ENCODE measurements at regions not wholly inside any gene's neighbourhood (a gene's known extent, or its start where the extent isn't known, plus 50 kb on each side); places are given as distances from the start of the nearest gene placed in this dataset.
"Not testable (repeated sequence)": the region's sequence is repeated elsewhere in the genome, so short reads cannot be mapped to it uniquely, and the experiment has no call there.

GRCh38 chr3:130569461-130570365, 52.7 kb downstream of the COL6A6 start:
- H3K9ac ChIP-seq (ENCODE audit: low read length) = no peak overlapping the region
- DNase-seq (ENCODE audit: low read depth) = no peak
- H3K4me1 ChIP-seq (ENCODE audit: control insufficient read depth, insufficient read depth, low read length) = no peaks in the 10 kb centered on the region

GRCh38 chr3:130572769-130573168, 55.8 kb downstream of the COL6A6 start:
- DNase-seq (ENCODE audit: low read depth) = no peak
- H3K4me3 ChIP-seq (ENCODE audit: low read length) = no peak overlapping the region
- H3K9ac ChIP-seq (ENCODE audit: low read length) = no peak overlapping the region
- peaks cover 15% of the 10 kb centered on the region for H3K4me1 ChIP-seq (ENCODE audit: control insufficient read depth, insufficient read depth, low read length)
- no peaks in the 10 kb centered on the region for H3K27me3 ChIP-seq (replicated peaks; ENCODE audit: control insufficient read depth, insufficient read depth, low read length)
- no peaks in the 10 kb centered on the region for H3K36me3 ChIP-seq (ENCODE audit: control insufficient read depth, insufficient read depth, low read length, severe bottlenecking)
- no peaks in the 10 kb centered on the region for H3K9me3 ChIP-seq (ENCODE audit: control insufficient read depth, low read length)

More at GRCh38 chr3:130569461-130570365, 52.7 kb downstream of the COL6A6 start:
- Histone ChIP-seq H3K9me3 (ENCODE audit: control insufficient read depth, low read length) (no peaks in the 10 kb centered on the region), H3K36me3 (ENCODE audit: control insufficient read depth, insufficient read depth, low read length, severe bottlenecking) (no peaks in the 10 kb centered on the region), H3K4me3 (ENCODE audit: low read length) (no peak overlapping the region), H3K27me3 (replicated peaks; ENCODE audit: control insufficient read depth, insufficient read depth, low read length) (no peaks in the 10 kb centered on the region)

- Histone ChIP-seq H3K9me3 (ENCODE audit: control insufficient read depth, low read length) (no peaks in the 10 kb centered on the region), H3K4me1 (ENCODE audit: control insufficient read depth, insufficient read depth, low read length) (peaks cover 24% of the 10 kb centered on the region), H3K36me3 (ENCODE audit: control insufficient read depth, insufficient read depth, low read length, severe bottlenecking) (no peaks in the 10 kb centered on the region), H3K27me3 (replicated peaks; ENCODE audit: control insufficient read depth, insufficient read depth, low read length) (no peaks in the 10 kb centered on the region), H3K9ac (ENCODE audit: low read length) (no peak overlapping the region), H3K4me3 (ENCODE audit: low read length) (no peak overlapping the region)
- DNase-seq (ENCODE audit: low read depth) = peak; percentile 66
Observed at GRCh38 chr3:130576375-130577266, 59.6 kb downstream of the COL6A6 start.

DNA sequence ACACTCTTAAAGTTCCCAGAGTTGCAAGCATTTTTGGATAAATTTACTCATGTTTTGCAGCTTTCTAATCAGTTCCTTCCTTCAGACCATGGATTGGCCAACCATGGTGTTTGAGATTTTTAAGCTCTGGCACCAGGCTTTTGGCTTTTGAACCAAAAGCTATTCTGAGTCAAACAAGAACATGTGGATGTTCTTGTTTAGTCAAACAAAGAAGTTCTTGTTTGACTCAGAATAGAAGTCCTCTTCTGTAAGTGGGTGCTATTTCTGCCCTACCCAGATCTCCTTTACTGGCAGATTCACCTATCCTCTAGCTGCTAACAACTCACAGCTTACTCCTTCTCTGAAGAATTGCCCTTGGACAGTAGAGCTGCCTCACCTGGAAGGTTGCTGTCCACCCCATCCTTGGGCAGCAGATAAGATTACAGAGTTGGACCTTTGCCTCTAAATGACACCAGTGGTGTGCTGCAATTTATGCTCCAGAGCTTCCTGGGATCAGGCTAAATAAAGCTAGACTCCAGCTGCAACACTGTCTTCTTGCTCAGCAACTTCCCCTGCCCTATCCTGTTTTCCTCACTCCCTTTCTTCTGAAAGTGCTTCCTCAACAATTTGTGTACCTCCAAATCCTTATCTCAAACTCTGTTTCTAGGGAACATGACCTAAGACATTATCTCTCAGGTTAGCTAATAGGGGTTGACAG, 65.6 kb downstream of the COL6A6 start:
- H3K4me3 ChIP-seq (ENCODE audit: low read length) = no peak overlapping the region
- no peak for DNase-seq (ENCODE audit: low read depth)

DNA sequence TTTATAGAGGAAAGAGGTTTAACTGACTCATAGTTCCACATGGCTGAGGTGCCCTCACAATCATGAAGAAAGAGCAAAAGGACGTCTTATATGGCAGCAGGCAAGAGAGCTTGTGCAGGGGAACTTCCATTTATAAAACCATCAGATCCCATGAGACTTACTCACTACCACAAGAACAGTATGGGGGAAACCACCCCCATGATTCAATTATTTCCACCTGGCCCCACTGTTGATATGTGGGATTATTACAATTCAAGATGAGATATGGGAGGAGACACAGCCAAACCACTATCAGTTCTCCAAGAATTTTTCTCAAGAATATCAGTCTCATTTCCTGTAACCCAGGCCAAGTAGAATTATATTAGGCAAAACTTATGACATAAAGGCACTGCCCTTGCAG, 77.8 kb downstream of the COL6A6 start:
- not testable (repeated sequence) for H3K4me3 ChIP-seq (ENCODE audit: low read length)

More for the DNA sequence above, 65.6 kb downstream of the COL6A6 start:
- Histone ChIP-seq H3K9ac (ENCODE audit: low read length) (no peak overlapping the region), H3K9me3 (ENCODE audit: control insufficient read depth, low read length) (no peaks in the 10 kb centered on the region), H3K27me3 (replicated peaks; ENCODE audit: control insufficient read depth, insufficient read depth, low read length) (no peaks in the 10 kb centered on the region), H3K36me3 (ENCODE audit: control insufficient read depth, insufficient read depth, low read length, severe bottlenecking) (no peaks in the 10 kb centered on the region), H3K4me1 (ENCODE audit: control insufficient read depth, insufficient read depth, low read length) (peaks cover 13% of the 10 kb centered on the region)

DNA sequence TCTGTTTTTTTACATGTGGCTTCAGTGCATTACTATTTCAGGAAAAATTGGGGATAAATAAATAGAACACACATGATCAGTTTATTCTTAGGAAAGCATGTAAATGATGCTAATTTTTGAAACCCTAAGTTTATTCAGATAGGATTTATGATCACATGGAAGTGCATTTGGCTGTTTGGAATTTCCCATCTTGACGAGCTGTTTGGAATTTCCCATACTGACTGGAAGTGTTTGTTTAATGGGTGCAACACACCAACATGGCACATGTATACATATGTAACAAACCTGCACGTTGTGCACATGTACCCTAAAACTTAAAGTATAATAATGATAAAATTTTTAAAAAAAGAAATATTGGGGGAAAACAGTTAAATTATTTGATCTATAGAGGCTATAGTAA, 79.5 kb downstream of the COL6A6 start:
- Histone ChIP-seq H3K4me3 (ENCODE audit: low read length) (no peak overlapping the region), H3K36me3 (ENCODE audit: control insufficient read depth, insufficient read depth, low read length, severe bottlenecking) (no peaks in the 10 kb centered on the region), H3K27me3 (replicated peaks; ENCODE audit: control insufficient read depth, insufficient read depth, low read length) (no peaks in the 10 kb centered on the region), H3K4me1 (ENCODE audit: control insufficient read depth, insufficient read depth, low read length) (no peaks in the 10 kb centered on the region), H3K9me3 (ENCODE audit: control insufficient read depth, low read length) (no peaks in the 10 kb centered on the region), H3K9ac (ENCODE audit: low read length) (no peak overlapping the region)
- no peak for DNase-seq (ENCODE audit: low read depth)

More for the DNA sequence above, 77.8 kb downstream of the COL6A6 start:
- H3K27me3 ChIP-seq (replicated peaks; ENCODE audit: control insufficient read depth, insufficient read depth, low read length); H3K9ac ChIP-seq (ENCODE audit: low read length); H3K9me3 ChIP-seq (ENCODE audit: control insufficient read depth, low read length); H3K4me1 ChIP-seq (ENCODE audit: control insufficient read depth, insufficient read depth, low read length); H3K36me3 ChIP-seq (ENCODE audit: control insufficient read depth, insufficient read depth, low read length, severe bottlenecking); DNase-seq (ENCODE audit: low read depth): not testable (repeated sequence)

- H3K4me1 ChIP-seq (ENCODE audit: control insufficient read depth, insufficient read depth, low read length) = no peaks in the 10 kb centered on the region
- no peak overlapping the region for H3K4me3 ChIP-seq (ENCODE audit: low read length)
- no peaks in the 10 kb centered on the region for H3K9me3 ChIP-seq (ENCODE audit: control insufficient read depth, low read length)
- no peak overlapping the region for H3K9ac ChIP-seq (ENCODE audit: low read length)
- H3K27me3 ChIP-seq (replicated peaks; ENCODE audit: control insufficient read depth, insufficient read depth, low read length) = no peaks in the 10 kb centered on the region
- peak; percentile 42 for DNase-seq (ENCODE audit: low read depth)
- H3K36me3 ChIP-seq (ENCODE audit: control insufficient read depth, insufficient read depth, low read length, severe bottlenecking) = no peaks in the 10 kb centered on the region
Observed at GRCh38 chr3:130601442-130601971, 84.5 kb downstream of the COL6A6 start.

- no peak for DNase-seq (ENCODE audit: low read depth)
- Histone ChIP-seq H3K36me3 (ENCODE audit: control insufficient read depth, insufficient read depth, low read length, severe bottlenecking) (no peaks in the 10 kb centered on the region), H3K4me3 (ENCODE audit: low read length) (no peak overlapping the region), H3K9ac (ENCODE audit: low read length) (no peak overlapping the region), H3K9me3 (ENCODE audit: control insufficient read depth, low read length) (peaks cover 12% of the 10 kb centered on the region), H3K27me3 (replicated peaks; ENCODE audit: control insufficient read depth, insufficient read depth, low read length) (no peaks in the 10 kb centered on the region), H3K4me1 (ENCODE audit: control insufficient read depth, insufficient read depth, low read length) (peaks cover 12% of the 10 kb centered on the region)
Observed at GRCh38 chr3:130604806-130605205, 87.8 kb downstream of the COL6A6 start.

GRCh38 chr3:130606336-130606735, 89.4 kb downstream of the COL6A6 start:
- no peak for DNase-seq (ENCODE audit: low read depth)
- H3K9ac ChIP-seq (ENCODE audit: low read length) = no peak overlapping the region
- H3K27me3 ChIP-seq (replicated peaks; ENCODE audit: control insufficient read depth, insufficient read depth, low read length) = no peaks in the 10 kb centered on the region
- H3K4me3 ChIP-seq (ENCODE audit: low read length) = no peak overlapping the region
- H3K4me1 ChIP-seq (ENCODE audit: control insufficient read depth, insufficient read depth, low read length) = peaks cover 15% of the 10 kb centered on the region
- peaks cover 12% of the 10 kb centered on the region for H3K9me3 ChIP-seq (ENCODE audit: control insufficient read depth, low read length)
- no peaks in the 10 kb centered on the region for H3K36me3 ChIP-seq (ENCODE audit: control insufficient read depth, insufficient read depth, low read length, severe bottlenecking)

DNA sequence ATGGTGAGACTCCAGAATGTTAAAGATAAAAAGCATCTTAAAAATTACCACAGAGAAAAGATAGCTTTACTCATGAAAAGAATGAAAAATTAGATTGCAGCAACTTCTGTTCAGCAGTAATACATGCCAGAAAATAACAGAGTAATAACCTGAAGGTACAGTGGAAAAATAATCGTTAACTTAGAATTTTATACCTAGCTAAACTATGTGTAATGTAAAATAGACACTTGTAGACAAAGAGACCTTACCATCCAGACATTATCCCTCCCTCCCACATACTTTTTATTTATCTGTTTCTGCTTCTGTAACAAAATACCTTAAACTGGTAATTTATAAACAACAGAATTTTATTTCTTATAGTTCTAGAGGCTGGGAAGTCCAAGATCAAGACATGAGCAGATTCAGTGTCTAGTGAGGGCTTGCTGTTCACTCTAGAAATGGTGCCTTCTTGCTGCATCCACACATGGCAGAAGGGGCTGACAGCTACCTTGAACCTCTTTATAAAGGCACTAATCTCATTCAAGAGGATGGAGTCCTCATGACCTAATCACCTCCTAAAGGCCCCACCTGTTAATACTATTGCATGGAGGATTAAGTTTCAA, 90.7 kb downstream of the COL6A6 start:
- H3K4me3 ChIP-seq (ENCODE audit: low read length) = no peak overlapping the region
- no peak overlapping the region for H3K9ac ChIP-seq (ENCODE audit: low read length)
- H3K9me3 ChIP-seq (ENCODE audit: control insufficient read depth, low read length) = peaks cover 12% of the 10 kb centered on the region
- H3K36me3 ChIP-seq (ENCODE audit: control insufficient read depth, insufficient read depth, low read length, severe bottlenecking) = no peaks in the 10 kb centered on the region
- DNase-seq (ENCODE audit: low read depth) = no peak
- H3K4me1 ChIP-seq (ENCODE audit: control insufficient read depth, insufficient read depth, low read length) = peaks cover 15% of the 10 kb centered on the region
- H3K27me3 ChIP-seq (replicated peaks; ENCODE audit: control insufficient read depth, insufficient read depth, low read length) = no peaks in the 10 kb centered on the region

Measured in adipocyte (in vitro differentiated cells).